GM12891 (cell line): ENCODE measurements at regions not wholly inside any gene's neighbourhood (a gene's known extent, or its start where the extent isn't known, plus 50 kb on each side); places are given as distances from the start of the nearest gene placed in this dataset.

Experiments
- POLR2A ChIP-seq: IDR thresholded peaks from 2 replicates; pipeline ENCODE4 v1.6.1; 2011; ENCODE audit warnings: low read depth, low read length, control low read depth
- POLR2AphosphoS5 ChIP-seq: IDR thresholded peaks from 2 replicates; pipeline ENCODE4 v1.6.1; 2011; ENCODE audit warnings: low read depth, low read length, control low read depth
- SPI1 ChIP-seq: IDR thresholded peaks from 2 replicates; pipeline ENCODE4 v1.6.1; 2011; ENCODE audit warnings: low read depth, low read length, control low read depth
- TAF1 ChIP-seq: IDR thresholded peaks from 2 replicates; pipeline ENCODE4 v1.6.1; 2011; ENCODE audit warnings: low read depth, low read length, control low read depth

DNA sequence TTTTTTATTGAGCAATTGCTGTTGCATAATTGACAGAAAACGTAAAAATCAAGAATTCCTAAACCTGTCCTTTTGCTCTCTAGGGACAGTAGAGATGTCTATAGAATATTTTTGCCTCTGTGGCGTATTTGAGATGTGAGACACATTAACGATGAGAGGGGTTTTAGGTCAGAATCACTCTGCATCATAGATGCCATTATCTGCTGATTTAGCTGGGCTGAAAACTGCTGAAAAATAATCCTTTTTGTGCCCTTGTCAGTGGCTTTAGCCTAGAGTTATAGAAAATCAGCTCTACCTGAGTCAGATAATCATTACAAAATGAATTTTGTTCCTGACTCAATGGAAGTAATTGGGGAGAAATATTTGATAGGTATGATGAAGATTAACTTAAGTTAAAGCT is 767.8 kb upstream of the TENM3 start:
- TF ChIP-seq POLR2A = no peak
- TF ChIP-seq SPI1 = no peak
- no peak for TF ChIP-seq TAF1
- no peak for TF ChIP-seq POLR2AphosphoS5
